ENCODE measurements at regions not wholly inside any gene's neighbourhood (a gene's known extent, or its start where the extent isn't known, plus 50 kb on each side); places are given as distances from the start of the nearest gene placed in this dataset.

- TF ChIP-seq HMG20A (CRISPR knock-in tag; IDR thresholded peaks at IDR 0.05; ENCODE audit: borderline replicate concordance), result no peak
- TF ChIP-seq CTCF (CRISPR knock-in tag; IDR thresholded peaks at IDR 0.05), result no peak
- no peak for TF ChIP-seq ZKSCAN8 (CRISPR knock-in tag; IDR thresholded peaks at IDR 0.05; ENCODE audit: borderline replicate concordance)
- no peak for TF ChIP-seq NCOR1 (IDR thresholded peaks at IDR 0.05; ENCODE audit: borderline replicate concordance, low read length)
- TF ChIP-seq RBFOX2 (IDR thresholded peaks at IDR 0.05; ENCODE audit: low read depth, low read length), result no peak
- TF ChIP-seq PHF21A (CRISPR knock-in tag; IDR thresholded peaks at IDR 0.05), result no peak
- TF ChIP-seq POLR2A (IDR thresholded peaks at IDR 0.05; ENCODE audit: insufficient read depth in 1 of 2, low read depth in 2 of 2, low read length in 2 of 2), result no peak
- no peak for TF ChIP-seq SAFB2 (CRISPR knock-in tag; IDR thresholded peaks at IDR 0.05; ENCODE audit: borderline replicate concordance, low read depth)
- no peak for TF ChIP-seq ATF4 (CRISPR knock-in tag; IDR thresholded peaks at IDR 0.05)
- no peak for TF ChIP-seq MTF2 (CRISPR knock-in tag; IDR thresholded peaks at IDR 0.05; ENCODE audit: borderline replicate concordance)
- no peak for TF ChIP-seq EZH2 (conservative IDR thresholded peaks at IDR 0.05; ENCODE audit: low read depth, low read length)
- TF ChIP-seq MLX (CRISPR knock-in tag; IDR thresholded peaks at IDR 0.05), result no peak
- no peak for TF ChIP-seq ZMYM4 (CRISPR knock-in tag; IDR thresholded peaks at IDR 0.05)
- TF ChIP-seq ZNF343 (CRISPR knock-in tag; IDR thresholded peaks at IDR 0.05), result no peak
These were observed 189.5 kb downstream of the MAGEE1 start for GRCh38 chrX:76617020-76617419.

Data from HepG2 (cell line).